ENCODE measurements at regions not wholly inside any gene's neighbourhood (a gene's known extent, or its start where the extent isn't known, plus 50 kb on each side); places are given as distances from the start of the nearest gene placed in this dataset.

DNA sequence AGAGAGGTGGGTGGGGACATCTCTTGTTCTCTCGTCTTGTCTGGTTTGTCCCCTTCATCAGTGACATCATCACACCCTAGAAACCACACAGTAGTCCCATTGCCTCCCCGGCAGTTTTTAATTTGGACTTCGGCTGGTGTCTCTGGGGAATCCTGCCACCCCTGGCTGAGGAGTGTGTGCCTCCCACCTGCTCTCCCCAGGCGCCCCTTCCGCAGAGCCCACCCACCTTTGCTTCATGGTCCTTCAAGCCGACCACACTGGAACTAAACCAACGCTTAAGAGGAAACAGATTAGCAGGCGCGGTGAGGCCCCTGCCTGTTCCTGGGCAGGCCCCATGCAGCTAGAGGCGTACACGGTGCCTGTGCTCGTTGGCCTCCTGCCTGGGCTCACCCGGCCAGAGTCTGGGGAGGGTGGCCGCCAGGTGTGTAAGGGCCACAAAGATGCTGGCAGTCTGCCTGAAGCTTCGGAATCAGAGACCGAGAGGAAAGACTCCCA lies 107.6 kb upstream of the SPRY4 start:
- TF ChIP-seq POLR2A (IDR thresholded peaks at IDR 0.05; ENCODE audit: low read length) (no peak), GATA1 (IDR thresholded peaks at IDR 0.05; ENCODE audit: low read depth, low read length) (no peak)

Data from erythroblast (primary cell).